Fibroblast of skin of scalp (primary cell): ENCODE measurements at regions not wholly inside any gene's neighbourhood (a gene's known extent, or its start where the extent isn't known, plus 50 kb on each side); places are given as distances from the start of the nearest gene placed in this dataset.
A peak's percentile ranks its signal among the peaks of the same experiment; 100 is the strongest.

Experiments
- DNase-seq: peaks from one replicate; pipeline ENCODE4 v3.0.0-alpha.2; 2013

- peak; percentile 47 for DNase-seq
These were observed 137.2 kb upstream of the E2F7 start for GRCh38 chr12:77202457-77203060.

GRCh38 chr12:77189901-77190416 lies 124.6 kb upstream of the E2F7 start:
- DNase-seq = peak; percentile 93

- peak; percentile 90 for DNase-seq
These were observed 124.1 kb upstream of the E2F7 start for GRCh38 chr12:77189458-77189857.

DNA sequence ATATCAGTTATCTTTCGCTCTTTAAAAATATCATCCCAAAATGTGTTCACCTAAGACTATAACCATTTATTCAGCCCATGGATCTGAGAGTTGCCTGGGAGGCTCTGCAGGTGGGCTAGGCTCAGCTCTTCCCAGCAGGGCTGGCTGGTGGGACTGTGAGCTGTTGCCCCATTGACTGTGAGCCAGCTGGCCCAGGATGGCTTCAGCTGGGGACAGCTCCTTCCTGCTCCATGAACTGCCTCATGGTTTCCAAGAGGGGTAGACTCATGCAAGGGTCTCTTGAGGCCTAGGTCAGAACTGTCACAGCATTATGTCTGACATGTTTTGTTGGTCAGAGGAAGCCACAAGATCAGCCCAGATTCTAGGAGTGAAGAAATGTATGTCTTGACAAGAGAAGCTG lies 114.1 kb upstream of the E2F7 start:
- no peak for DNase-seq

DNA sequence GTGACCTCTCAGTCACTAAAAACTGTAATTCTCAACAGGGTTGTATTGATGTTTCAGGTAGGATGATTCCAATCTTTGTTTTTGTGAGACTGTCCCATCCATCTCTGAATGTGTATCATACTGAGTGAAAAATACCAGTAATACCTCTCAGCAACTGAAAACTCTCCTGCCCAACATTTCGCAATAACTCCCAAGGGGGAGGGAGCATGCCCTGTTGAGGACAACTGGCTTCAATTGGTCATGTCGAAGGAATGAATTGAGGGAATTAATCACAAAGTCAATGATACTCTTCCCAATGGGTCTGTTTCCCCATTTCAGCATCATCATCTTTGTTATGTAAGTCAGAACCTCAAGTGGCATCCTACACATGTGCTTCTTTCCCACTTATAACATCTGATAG lies 102.4 kb upstream of the E2F7 start:
- DNase-seq = peak; percentile 54

DNA sequence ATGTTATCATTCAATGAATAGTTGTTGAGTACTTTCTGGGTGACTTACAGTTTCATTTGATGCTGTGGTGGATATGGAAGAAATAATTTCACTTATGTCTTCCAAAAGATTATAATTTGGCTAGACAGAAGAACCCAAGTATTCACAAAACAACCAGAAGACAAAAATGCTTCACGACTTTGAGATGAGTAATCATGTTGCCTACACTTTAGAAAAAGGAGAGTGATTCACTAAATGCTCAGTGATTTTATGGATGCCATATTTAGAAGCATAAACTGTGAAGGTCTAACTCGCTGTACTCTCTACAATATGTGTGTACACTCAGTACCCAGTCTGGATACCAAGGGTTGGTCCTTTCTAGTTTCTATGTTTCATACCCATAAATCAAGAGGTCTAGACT lies 101.3 kb upstream of the E2F7 start:
- peak; percentile 55 for DNase-seq

DNA sequence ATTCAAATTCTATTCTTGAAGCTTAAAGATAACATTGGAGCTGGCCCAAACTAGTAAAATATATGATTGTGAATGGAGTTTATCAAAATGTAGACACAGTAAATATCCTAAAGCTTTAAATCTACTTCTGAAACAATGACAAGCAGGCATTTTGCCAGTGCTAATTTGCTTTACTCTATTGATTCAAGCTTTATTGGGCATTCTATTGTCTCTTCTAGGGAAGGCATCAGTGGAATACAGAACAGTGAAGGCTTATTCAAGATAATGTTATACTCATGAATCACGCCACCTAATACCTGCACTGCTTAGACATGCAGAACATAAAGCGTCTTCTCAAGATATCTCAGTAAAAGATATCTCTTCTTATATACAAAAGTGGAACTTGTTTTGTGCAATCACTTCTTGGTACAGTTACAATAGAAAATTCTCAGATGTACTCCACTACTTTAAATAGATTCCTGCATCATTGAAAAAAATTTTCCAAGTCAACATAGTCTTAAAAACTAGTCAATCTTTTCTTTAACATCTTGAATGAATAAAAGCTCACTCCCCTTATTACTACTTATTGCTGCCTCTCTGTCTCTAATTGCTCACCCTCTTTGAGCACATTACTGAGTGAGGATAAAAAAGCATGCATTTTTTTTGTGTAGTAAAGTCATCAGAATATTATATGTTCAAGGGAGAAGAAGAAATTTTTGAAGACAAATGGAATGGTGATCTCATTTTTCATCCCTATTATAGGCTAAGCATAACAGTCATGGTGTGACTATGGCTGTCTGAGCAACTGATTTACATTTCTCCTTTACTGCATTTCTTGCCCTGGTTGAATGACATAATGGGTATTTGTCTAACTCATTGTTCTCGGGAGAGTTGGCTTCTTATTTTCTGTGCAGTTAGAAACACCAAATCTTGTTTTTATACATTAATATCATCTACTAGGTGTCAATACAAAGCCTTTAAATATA lies 98.0 kb upstream of the E2F7 start:
- DNase-seq = peak; percentile 10

- no peak for DNase-seq
These were observed 96.6 kb upstream of the E2F7 start for GRCh38 chr12:77161944-77162343.

GRCh38 chr12:77160931-77161330 lies 95.6 kb upstream of the E2F7 start:
- no peak for DNase-seq

DNA sequence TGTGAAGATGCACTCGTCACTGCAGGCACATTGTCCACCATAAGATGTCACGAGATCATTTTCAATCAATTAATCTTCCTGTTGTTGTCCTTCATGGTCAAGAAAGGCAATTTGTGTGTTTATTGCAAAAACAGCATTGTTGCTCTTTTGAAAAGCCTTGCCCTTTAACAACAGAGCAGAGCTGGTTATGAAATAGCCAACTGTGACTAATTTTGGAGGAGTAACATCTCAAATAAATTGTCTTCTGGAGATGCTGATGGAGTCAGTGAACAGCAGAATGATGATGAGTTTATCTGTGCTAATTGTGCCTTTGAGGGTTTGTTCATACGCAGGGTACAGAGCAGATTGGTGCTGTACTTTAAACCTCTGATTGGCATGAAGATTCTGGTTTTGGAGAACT lies 88.3 kb upstream of the E2F7 start:
- no peak for DNase-seq

DNA sequence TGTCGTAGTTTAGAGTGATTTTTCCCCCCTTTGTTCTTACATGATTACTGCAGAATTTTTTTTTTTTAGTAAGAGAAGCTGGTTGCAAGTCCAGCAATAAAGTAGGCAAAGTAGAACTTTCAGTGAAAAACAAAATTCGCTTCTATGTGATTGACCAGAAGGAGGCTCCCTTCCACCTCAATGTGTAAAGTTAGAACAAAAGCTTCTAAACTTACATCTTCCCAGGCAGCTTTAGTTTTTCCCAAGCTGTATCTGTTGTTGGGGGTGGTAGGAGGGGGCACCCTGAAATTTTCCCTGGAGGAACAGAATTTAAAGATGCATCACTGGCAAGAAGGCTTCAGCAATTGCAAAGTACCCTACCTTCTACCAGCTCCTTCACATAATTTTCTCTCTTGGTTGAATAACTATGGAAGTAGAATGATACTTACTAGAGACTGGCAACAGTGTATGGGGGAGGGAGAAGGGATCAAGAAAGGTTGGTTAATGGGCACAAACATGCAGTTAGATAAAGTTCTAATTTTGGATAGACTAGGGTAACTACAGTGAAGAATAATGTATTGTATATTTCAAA lies 87.3 kb upstream of the E2F7 start:
- DNase-seq = peak; percentile 58

DNA sequence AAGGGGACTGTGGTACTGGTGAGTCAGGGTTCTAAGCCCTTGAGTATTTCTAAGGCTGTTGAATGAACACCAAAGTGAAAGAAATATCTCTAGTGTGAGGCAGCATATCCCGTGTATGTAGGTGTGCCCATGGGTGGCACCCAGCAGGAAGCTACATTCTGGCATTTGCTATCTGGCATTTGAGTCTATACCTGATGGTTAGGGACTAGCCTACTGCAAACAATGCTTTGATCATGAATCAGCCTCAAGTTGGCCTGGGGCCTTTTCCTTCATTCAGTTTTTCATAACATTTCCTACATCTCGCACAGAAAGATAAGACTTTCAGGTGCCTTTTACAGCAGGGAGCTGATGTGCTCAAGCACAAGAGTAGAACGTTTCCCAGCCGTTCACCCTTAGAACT lies 85.7 kb upstream of the E2F7 start:
- DNase-seq = no peak

DNA sequence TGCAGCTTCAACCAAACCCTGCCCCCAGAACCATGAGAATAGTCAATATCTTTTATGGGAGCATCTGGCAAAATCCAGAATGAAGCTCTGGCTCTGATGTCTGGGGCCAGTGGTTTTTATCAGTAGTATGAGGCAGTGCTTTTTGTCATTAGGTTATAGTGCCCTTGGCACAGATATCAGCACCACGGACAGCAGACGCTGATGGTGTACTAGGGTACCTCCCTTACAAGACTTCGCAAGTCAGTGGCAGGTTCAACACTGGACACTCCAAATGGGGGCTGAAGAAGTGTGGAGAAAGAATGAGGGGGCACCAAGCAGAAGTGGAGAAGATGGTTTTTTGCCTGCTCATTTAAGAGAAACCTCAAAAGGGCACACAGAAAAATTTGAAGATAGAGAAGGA lies 68.2 kb upstream of the E2F7 start:
- peak; percentile 73 for DNase-seq

DNA sequence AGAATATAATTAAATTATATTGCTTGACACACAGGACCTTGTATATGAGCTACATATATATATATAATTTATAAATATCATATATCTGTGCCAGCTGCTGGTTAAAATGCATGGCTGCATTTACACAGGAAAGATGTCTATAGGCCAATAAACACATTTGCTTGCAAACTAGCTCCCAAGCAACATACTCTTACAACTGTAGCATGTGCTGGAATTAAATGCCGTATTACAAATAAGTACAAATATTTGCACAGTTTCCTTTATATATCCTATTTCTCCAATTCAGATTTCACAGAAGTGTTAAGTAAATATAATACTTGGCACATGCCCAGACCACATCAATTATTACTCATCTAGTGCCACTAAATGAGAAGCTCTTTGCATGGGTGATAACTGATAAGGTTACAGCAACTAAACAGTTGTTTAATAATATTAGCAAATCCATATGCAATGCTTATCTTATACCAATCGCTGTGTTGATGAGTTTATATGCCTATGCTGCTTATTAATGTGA lies 66.7 kb upstream of the E2F7 start:
- DNase-seq = no peak

- DNase-seq = peak; percentile 81
These were observed 64.8 kb upstream of the E2F7 start for GRCh38 chr12:77130193-77130592.

DNA sequence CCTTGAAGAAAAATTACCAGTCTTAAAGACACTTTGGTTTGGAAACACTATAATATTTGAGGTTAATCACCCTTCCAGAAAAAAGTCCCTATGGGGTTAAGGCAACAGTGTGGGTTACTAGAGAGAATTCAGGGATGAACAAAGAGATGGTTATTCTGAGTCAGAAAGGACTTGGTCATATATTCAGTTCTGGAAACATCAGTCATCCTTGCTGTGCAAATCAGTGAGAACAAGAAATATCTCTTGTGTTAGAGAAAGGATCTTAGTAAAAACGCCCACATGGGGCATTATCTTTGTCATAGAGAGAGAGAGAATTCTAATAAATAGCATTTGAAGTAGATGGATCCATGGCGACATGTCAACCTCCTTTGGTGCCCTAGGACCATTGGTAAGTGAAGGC lies 59.4 kb upstream of the E2F7 start:
- peak; percentile 93 for DNase-seq

GRCh38 chr12:77122661-77123060 lies 57.3 kb upstream of the E2F7 start:
- DNase-seq = peak; percentile 57

DNA sequence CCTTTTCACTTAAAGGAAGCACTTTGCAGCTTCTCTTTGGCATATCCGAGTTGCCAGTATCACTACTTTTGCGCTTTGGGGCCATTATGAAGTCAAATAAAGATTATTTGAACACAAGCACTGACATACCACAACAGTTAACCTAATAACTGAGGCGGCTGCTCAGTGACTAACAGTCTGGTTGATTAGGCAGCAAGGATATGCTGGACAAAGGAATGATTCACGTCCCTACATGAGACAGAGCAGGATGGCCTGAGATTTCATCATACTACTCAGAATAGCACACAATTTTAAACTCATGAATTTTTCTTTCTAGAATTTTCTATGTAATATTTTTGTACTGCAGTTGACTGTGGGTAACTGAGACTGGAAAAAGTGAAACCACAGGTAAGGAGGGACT lies 56.9 kb upstream of the E2F7 start:
- peak; percentile 98 for DNase-seq

DNA sequence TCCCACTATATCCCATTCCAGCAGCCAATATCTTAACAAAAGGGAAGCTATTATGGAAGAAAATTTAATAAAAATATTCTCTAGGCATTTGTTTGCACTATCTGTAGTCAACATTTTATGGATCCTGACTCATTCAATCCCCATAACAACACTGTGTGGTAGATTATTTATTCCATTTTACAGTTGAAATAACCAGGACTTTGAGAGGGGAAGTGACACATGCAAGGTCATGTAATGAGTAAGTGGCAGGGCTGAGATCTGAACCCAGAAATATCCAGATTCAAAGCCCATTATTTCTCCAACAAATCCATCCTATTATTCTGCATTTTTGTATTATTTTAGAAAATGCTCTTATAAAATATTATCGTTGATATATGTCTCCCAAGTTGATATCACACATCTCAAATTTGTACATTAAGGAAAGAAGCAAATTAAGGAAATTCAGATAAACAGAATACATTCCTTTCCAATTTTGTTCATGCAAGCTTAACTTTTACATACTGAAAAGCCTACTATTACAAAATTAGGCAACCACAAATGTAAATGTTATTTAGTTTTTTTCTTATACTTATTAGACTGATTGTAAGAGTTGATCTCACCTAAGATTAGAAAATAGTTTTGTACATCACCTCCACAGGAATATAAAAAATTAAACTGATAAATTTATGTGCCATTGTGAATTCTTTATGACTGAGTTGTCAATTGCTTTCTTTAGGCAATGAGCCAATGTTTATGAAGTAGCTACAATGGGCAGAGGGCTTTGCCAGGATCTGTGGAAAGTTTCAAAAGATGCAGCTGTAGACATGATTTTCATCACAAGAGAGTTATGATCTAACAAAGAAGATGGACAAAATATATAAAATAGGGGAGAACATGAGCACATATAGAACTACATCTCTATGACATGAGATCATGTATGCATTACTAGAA lies 55.1 kb upstream of the E2F7 start:
- peak; percentile 74 for DNase-seq

- no peak for DNase-seq
These were observed 53.3 kb upstream of the E2F7 start for GRCh38 chr12:77118696-77119095.

GRCh38 chr12:77116277-77116676 lies 50.9 kb upstream of the E2F7 start:
- no peak for DNase-seq

DNA sequence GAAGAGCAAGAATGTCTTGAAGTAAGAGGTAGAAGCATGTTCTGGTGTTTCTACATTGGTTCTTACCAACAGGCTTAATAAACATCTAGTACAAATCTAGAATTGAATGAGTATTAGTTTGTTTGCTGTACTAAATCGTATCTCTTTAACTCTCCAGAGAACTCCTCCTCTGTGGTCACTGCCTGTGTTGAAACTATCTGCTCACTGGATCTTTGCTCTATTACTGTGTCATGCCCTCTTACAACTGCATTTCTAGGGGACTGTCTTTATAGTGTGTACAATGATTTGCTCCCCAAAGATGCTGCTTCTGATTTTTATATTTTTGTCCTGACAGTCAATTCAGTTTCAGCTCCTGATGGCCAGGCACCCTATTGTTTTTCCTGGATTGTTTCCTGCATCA lies 50.1 kb upstream of the E2F7 start:
- no peak for DNase-seq
